GM12891 (cell line): ENCODE measurements at regions not wholly inside any gene's neighbourhood (a gene's known extent, or its start where the extent isn't known, plus 50 kb on each side); places are given as distances from the start of the nearest gene placed in this dataset.

Experiments
- PAX5 ChIP-seq: IDR thresholded peaks from 2 replicates; pipeline ENCODE4 v1.6.1; 2011; ENCODE audit warnings: low read length, moderate library complexity, mild to moderate bottlenecking; ENCODE audit not compliant: insufficient read depth, severe bottlenecking
- POLR2A ChIP-seq: IDR thresholded peaks from 2 replicates; pipeline ENCODE4 v1.6.1; 2011; ENCODE audit warnings: low read depth, low read length, control low read depth
- POLR2AphosphoS5 ChIP-seq: IDR thresholded peaks from 2 replicates; pipeline ENCODE4 v1.6.1; 2011; ENCODE audit warnings: low read depth, low read length, control low read depth

DNA sequence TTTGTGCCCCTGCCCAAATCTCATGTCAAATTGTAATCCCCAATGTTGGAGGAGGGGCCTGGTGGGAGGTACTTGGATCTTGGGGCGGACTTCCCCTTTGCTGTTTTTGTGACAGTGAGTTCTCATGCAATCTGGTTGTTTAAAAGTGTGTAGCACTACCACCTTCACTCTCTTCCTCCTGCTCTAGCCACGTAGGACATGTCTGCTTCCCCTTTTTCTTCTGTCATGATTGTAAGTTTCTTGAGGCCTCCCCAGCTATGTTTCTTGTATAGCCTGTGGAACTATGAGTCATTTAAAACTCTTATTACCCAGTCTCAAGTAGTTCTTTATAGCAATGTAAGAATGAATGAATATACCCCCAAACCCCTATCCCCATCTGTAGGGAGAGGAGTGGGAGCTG, 1013.7 kb upstream of the MAP3K7 start:
- no peak for TF ChIP-seq POLR2A
- TF ChIP-seq POLR2AphosphoS5, result no peak
- TF ChIP-seq PAX5, result no peak
